Spleen (tissue), 7 donors: ENCODE measurements at regions not wholly inside any gene's neighbourhood (a gene's known extent, or its start where the extent isn't known, plus 50 kb on each side); places are given as distances from the start of the nearest gene placed in this dataset.

Source experiments
- POLR2A ChIP-seq, 3 donors: fragments of 450-650 bp; IDR thresholded peaks; one replicate each; pipeline ENCODE4 v1.5.1; 2017; ENCODE audit warnings: antibody characterized with exemption in 3 of 3, mild to moderate bottlenecking in 1 of 3
- POLR2AphosphoS5 ChIP-seq, 3 donors: sonication (generic); formaldehyde crosslinking; IDR thresholded peaks; one replicate each; pipeline ENCODE4 v1.5.1; 2017; ENCODE audit warnings: antibody characterized with exemption in 3 of 3
- TF ChIP-seq, protein P1 (sequence below), 11 experiments: fragments of 200-600 bp in 7 of 11; fragments of 450-650 bp in 4 of 11; sonication (generic) in 4 of 11; IDR thresholded peaks in 8 of 11; conservative IDR thresholded peaks in 3 of 11; 1 replicate in 7 of 11; 2 replicates in 4 of 11; pipeline versions ENCODE4 v1.4.0 to v1.8.0; 2016 to 2021; ENCODE audit warnings: antibody characterized with exemption in 11 of 11, inconsistent platforms in 4 of 11, mild to moderate bottlenecking in 1 of 11
- donor health status: DM: no; HTN: no; CAD: no; lungs with moderate emphysema.
- donor health status: DM: no; HTN: no; CAD: no.
- donor health status: DM: no; HTN: no; CAD: no.

DNA sequence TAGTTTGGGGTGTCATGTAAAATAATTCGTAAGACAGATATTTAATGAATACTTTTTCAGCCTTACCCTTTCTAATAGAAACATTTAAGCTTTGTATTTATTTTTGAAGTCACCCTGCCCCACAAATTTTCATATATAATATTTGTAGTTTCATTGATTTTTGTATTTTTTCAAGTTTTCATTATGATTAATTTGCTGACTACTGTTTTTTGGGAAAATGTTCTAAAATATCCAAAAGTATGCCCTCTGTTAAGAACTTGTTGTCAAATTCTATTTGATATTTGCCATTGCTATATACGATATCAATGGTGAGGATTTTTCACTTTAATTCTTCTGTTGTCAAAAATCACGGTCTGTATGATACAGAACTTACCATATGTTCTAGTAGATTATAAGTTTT, 793.9 kb upstream of the CITED2 start:
- TF ChIP-seq, protein P1, sequence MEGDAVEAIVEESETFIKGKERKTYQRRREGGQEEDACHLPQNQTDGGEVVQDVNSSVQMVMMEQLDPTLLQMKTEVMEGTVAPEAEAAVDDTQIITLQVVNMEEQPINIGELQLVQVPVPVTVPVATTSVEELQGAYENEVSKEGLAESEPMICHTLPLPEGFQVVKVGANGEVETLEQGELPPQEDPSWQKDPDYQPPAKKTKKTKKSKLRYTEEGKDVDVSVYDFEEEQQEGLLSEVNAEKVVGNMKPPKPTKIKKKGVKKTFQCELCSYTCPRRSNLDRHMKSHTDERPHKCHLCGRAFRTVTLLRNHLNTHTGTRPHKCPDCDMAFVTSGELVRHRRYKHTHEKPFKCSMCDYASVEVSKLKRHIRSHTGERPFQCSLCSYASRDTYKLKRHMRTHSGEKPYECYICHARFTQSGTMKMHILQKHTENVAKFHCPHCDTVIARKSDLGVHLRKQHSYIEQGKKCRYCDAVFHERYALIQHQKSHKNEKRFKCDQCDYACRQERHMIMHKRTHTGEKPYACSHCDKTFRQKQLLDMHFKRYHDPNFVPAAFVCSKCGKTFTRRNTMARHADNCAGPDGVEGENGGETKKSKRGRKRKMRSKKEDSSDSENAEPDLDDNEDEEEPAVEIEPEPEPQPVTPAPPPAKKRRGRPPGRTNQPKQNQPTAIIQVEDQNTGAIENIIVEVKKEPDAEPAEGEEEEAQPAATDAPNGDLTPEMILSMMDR (IDR thresholded peaks at IDR 0.05 in 8 of 11, conservative IDR thresholded peaks at IDR 0.05 in 3 of 11) = no peak
- no peak for TF ChIP-seq POLR2A (IDR thresholded peaks at IDR 0.05)
- TF ChIP-seq POLR2AphosphoS5 (IDR thresholded peaks at IDR 0.05) = no peak
